HT1080 (cell line): ENCODE measurements at regions not wholly inside any gene's neighbourhood (a gene's known extent, or its start where the extent isn't known, plus 50 kb on each side); places are given as distances from the start of the nearest gene placed in this dataset.

ENCODE experiments used
- DNase-seq: peaks from one replicate; pipeline ENCODE4 v3.0.0-alpha.2; 2015; ENCODE audit warnings: low read depth

DNA sequence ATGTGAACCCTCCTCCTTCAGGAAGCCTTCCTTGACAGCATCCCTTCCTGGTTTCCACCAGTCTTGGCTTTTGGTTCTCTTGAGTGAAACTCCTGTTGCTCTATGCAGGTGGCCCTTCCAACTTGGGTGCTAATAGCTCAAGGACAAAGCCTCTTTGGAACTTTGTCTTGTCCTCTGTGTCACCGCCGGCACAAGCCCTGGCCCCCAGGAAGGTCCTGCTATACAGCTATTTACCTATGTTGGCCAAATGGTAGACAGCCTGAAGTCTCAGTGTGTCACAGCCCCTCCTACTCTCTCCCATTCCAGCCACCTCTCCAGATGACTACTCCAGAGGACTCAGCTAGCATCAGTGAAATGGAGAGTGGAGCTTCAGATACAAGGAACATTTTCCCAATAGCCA lies 94.7 kb upstream of the ZNF618 start:
- no peak for DNase-seq

DNA sequence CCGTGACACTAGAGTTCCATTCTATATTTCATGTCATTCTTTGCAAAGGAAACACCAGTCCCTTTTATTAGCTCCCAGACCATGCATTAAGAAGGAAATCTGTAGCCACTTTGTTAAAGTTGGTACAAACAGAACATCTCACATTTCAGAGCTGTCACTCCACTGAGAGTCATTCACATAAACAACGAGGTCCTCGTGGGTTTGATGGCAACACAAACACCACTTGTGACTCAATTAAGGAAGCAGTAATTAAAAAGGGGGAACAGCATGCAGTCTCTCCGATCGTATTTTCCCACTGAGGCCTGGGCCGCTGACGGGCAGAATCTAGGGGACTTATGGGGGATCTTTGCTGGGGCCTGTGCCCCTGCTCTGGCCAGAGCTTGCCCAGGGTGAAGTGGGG lies 94.2 kb upstream of the ZNF618 start:
- no peak for DNase-seq

DNA sequence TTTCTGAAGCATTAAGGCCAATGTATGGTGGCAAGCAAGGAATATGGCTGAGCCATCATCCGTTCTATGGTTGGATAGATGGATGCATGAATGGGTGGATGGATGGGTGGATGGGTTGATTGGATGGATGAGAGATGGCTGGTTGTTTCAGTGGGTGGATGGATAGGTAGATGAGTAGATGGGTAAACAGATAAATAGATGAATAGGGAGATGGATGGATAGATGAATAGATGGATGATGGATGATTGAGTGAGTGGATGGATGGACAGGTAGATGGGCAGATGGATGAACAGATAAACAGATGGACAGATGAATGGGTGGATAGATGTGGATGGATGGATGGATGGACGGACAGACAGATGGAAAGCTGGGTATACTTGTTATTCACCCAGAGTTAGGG lies 92.6 kb upstream of the ZNF618 start:
- no peak for DNase-seq

DNA sequence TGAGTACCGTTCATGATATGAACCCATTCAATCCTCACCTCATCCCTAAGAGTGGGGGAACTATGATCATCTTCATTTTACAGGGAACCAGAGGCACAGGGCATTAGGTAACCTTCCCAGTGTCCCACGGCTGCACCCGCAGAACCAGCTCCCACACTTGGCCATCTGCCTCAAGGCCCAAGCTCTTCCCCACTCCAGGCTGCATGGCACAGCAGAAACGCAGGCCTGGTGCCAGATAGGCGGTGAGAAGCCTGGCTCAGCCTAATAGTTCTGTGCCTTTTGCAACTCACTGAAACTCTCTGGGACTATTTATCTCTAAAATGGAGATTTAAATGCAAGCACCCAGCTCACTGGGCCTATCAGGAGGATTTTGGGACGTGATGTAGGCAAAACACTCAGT lies 90.8 kb upstream of the ZNF618 start:
- DNase-seq, result no peak

DNA sequence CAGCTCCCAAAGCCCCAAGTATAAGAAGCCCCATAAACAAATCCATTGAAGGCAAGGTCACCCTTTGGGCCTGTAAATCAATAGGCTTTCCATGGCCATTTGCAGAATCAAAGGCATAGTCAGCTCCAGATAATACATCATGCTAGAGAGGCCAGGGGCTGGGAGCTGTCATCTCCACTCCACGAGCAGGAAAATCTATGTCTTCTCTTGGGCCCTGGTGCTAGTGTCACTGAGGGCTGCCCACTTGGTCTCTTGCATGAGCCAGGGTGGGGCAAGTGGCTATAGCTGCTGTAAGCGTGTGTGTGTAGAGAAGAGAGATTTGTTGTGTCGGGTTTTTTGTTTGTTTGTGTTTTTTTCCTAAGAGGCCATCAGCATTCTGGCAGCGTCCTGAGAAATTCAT lies 90.0 kb upstream of the ZNF618 start:
- no peak for DNase-seq

DNA sequence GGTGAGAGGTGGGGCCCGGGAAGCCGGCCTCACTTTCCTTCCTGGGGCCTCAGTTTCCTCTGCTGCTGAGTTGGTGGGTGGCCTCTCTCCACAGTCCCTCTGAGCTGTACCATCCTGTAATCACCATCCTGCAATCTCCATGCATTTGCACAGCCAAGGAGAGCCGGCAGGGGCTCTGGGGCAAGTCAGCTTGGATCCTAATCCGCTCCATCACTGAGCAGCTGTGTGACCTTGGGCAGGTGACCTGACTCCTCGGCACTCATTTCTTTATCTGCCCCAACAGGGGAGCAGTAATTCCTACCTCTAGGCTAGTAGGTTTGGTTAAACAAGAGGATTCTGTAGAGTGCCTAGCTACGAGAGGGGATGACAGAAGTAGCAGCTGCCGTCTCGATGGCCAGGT lies 88.2 kb upstream of the ZNF618 start:
- DNase-seq, result no peak

DNA sequence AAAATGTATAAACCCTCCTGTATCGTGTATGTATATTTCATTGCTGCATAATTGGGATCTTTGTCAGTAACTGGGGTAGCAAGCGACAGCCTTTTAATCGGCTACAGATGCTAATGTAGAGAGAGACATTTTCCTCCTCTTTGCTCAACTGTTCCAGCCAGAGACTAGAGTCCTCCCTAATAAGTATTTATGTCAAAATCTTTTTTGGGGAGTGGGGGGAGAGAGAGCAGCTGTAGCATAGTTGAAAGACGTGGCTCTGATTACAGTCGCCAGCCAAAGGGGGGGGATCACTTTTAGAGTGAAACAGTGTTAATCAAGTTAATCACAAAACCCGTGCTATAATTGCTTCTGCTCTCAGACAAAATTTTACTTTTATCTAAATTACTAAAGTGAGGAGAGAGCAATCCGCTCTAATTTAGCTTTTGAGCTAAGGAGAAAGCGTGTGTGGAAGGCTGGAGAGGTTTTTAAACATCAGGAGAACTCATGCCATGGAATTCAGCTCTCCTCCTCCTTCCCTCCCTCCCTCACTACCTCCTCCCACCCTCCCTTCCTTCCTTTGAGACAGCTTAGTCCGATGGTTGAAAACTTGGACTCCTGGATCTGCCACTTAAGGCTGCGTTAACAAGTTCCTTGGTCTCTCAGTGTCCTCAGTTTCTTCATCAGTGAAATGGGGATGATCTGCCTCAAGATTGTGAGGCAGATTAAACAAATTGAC lies 87.3 kb upstream of the ZNF618 start:
- DNase-seq, result no peak

DNA sequence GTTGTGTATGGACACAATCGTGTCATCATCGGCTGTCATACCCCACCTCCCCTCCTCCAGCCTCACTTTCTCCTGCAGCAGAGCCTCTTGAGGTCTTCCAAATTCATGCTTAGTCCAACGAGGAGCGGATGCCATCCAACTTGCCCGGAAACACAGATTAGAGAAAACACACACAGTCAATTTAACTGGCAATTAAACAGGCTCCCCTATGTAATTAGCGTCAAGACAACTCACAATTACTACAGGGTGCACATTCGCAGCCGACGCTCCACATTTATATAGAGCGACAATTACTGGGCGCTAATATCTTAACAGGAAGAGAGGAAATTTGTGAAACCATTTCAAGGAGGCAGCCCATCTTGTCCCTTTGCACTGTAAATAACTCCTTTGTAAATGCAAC lies 86.0 kb upstream of the ZNF618 start:
- no peak for DNase-seq

DNA sequence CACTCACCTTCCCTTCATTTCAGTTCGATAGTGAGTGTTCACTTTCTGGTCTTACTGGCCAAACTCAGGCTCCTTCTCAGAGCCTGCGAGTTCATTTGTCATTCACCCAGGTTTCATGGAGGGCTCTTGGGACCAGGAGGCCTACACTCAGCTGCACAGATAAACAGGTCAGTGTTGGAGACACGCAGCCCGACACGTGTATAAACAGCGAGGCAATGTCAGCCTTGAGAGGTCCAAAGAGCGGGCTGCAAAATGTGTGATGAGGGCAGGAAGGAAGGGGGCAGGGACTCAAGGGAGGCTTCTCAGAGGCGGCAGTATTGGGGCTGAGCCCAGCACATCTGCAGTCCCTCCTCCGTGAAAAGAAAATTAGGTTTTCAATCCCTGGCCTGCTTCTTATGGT lies 82.6 kb upstream of the ZNF618 start:
- DNase-seq, result no peak

DNA sequence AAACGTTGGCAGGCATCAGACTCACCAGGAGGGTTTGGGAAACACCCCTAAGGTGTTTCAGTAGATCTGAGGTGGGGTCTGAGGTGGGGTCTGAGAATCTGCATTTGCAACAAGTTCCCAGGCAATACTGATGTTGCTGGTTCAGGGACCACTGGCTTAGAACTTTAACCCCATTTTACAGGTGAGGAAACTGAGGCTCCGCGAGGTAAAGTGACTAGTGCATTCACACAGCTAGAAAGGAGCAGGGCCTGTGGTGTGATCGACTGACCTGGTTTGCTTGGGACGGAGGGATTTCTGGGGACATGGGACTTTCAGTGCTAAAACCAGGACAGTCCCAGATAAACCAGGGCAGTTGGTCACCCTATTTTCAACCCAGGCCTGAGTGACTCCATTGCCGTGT lies 81.4 kb upstream of the ZNF618 start:
- DNase-seq, result no peak

DNA sequence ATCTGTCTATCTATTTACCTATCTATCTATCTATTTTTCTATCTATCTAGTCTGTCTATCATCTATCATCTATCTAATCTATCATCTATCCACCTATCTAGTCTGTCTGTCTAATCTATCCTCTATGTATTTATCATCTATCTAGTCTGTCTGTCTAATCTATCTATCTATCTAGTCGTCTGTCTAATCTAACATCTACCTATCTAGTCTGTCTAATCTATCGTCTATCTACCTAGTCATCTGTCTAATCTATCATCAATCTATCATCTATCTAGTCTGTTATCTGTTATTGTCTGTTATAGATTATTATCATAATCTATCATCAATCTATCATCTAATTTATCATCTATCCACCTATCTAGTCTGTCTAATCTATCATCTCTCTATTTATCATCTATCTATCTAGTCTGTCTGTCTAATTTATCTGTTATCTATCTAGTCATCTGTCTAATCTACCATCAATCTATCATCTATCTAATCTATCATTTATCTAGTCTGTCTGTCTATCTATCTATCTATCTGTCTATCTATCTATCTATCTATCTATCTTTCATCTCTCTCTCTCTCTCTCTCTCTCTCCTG lies 80.2 kb upstream of the ZNF618 start:
- no peak for DNase-seq

DNA sequence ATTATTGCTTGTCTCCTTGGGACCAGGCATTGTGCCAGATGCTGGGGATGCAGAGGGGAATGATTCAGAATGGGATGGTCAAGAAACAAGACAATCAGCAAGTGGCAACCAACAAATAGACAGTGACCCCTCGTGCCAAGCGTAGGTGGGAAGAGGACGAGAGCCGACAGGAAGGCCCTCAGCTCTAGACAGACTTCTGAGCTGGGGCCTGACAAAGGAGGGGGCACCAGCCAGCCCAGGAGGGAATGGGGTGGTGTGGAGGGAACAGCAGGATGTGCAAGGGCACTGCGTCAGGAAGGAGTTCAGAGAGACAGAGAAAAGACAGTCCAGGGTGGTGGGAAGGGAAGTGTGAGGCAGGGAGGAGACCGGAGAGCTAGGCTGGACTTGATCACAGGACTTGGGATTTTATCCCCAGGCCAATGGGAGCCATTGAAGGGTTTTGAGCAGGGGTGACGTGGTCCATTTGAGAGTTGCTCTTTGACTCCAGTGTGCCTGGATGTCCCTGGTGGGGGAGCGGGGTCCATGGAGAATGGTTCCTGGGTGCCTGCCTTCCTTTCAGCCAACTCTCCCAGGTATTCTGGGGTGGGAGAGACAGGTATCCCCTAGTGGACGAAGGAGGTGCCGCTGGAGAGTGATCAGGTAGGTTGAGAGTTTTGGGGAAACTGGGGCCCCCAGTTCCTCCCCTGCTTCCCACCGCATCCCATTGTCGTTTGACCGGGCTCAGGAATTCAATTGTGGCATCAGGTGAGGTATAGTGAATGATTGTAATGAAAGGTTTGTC lies 79.3 kb upstream of the ZNF618 start:
- DNase-seq, result no peak

DNA sequence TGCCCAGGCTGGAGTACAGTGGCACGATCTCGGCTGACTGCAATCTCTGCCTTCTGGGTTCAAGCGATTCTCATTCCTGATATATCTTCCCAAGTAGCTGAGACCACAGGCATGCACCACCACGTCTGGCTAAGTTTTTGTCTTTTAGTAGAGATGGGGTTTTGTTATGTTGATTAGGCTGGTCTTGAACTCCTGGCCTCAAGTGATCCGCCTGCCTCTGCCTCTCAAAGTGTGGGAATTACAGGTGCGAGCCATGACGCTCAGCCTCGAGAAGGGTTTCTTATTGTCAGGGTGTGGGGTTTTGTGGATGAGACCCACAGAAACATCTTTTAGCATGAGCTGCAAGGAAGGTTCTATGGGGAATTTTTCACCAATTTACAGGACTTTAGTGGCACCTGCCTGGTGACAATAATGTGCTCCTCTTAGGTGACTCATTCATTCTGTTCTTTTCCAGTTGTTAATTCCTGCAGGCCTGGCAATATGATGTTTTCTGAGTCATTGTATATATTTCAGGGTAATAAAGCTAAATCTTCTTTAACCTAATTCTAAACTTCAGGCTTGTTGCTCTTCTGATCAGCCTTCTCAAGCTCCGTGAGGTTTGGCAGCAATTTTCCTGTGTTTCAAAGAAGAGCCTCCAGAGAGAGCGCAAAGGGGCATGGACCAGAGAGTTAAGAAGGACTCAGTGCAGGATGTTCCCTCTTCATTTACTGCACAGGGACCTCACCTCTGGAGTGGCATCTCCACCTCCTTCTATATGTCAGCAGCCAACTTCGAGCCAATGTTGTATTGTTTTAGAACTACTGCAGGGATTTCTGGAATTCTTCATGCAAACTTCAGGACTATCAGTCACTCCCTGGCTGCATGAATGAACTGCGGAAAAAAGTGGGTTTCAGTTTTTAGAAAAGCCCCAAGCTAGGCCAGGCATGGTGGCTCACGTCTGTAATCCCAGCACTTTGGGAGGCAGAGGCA lies 77.8 kb upstream of the ZNF618 start:
- DNase-seq, result no peak

DNA sequence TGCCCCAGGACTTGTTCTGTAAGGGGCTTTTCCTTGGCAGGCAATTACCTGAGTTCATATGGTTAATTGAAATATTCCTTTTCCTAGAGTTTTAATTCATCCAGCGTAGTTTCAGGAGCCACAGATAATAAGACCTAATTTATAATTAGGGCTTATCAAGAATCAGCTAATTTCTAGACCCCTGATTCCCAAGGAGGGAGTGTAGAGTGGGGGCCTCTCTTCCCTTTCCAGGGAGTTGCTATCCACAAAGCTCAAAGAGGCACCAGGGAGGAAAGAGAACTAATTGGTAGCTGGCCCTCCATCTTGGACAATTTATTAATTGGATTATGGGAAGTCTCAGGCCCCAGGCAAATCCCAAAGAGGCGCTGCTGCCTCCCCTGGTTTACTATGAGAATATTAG lies 75.8 kb upstream of the ZNF618 start:
- DNase-seq, result no peak

DNA sequence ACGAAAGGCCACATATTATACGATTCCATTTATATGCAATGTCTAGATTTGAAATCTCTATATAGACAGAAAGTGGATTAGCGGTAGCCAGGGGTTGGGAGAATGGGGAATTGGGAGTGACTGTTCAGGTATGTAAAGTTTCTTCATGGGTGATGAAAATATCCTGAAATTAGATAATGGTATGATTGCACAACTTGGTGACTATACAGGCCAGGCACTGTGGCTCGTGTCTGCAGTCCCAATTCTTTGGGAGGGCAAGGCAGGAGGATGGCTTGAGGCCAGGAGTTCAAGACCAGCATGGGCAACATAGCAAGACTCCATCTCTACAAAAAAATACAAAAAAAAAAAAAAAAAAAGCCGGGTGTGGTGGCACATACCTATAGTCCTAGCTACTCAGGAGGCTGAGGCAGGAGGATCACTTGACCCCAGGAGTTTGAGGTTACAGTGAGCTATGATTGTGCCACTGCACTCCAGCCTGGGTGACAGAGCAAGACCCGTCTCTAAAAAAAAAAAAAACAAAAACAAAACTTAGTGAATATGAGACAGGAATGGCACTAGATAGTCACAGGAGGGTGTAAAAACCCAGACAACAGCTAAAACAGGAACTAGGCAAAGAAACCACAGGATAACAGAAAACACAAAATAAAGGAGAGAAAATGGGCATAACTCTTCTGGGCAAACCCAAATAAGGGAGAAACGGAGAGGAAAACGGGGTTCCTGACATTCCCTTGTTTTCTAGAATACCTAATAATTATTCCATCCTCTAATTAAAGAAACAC lies 72.1 kb upstream of the ZNF618 start:
- DNase-seq, result no peak

DNA sequence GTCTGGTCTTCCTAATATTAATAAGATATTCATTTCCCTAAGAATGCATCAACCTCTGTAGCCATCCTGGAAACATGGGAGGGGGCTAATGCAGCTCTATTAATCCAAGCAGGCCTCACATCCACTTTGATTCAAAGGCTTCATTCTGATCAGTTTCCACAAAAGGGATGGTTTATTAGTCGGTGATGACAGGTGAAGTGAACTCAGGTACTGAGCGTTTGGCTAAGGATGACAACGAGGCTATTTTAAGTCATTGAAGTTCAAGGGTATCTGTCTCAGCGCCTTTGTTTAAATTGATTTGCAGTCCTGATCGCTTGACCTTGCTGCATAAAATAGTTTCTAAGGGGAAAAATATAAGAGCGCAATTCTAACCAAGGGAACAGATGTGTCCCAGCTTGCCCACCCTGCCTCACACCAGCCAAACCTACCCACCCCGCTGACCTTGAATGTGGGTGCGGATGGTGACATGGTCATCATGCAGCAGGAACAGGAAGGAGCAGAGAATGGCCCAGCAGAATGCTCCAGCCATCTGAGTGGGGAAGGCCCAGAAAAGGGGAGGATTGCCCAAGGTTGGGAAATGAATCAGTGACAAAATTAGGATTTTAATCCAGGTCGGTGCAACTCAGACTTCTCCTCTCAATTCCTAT lies 70.5 kb upstream of the ZNF618 start:
- no peak for DNase-seq

DNA sequence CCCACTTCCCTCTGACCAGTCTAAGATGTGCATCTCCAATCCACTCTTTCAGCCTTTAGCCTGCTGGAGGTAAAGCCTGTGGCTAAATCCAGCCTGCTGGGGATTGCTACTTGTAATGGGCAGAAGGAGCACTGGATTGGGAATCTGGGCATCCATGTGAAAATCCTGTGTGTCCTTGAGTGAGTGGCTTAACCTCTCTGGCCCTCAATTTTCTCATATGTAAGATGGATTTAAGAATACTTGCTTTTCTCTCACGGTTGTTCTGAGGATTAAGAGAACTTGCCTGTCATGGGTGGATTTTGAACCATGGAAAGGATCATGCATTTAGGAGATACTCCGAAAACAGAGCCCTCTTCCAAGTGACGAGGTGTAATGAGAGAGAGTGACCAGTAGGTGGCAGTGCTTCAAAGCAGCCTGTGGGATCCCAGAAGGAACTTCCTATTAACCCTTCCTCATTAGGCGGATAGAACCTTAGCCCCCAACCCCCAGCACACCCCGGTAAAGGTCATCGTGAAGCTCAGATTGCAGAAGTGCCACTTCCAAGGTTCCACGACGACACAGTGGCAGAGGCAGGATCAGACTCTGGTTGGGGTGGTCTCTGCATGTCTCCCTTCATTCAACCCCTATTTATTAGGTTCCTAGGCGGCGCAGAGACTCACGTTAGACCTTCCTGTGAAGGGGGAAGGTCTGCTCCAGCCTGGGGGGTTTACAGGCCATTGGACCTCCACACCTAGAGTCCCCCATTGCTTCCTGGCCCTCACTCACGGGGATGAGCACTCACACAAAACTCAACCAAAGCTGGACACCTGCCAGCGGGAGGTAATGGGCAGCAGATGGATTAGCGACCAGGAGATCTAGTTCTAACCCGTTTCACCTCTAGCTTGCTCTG lies 68.7 kb upstream of the ZNF618 start:
- DNase-seq, result peak; percentile 32

DNA sequence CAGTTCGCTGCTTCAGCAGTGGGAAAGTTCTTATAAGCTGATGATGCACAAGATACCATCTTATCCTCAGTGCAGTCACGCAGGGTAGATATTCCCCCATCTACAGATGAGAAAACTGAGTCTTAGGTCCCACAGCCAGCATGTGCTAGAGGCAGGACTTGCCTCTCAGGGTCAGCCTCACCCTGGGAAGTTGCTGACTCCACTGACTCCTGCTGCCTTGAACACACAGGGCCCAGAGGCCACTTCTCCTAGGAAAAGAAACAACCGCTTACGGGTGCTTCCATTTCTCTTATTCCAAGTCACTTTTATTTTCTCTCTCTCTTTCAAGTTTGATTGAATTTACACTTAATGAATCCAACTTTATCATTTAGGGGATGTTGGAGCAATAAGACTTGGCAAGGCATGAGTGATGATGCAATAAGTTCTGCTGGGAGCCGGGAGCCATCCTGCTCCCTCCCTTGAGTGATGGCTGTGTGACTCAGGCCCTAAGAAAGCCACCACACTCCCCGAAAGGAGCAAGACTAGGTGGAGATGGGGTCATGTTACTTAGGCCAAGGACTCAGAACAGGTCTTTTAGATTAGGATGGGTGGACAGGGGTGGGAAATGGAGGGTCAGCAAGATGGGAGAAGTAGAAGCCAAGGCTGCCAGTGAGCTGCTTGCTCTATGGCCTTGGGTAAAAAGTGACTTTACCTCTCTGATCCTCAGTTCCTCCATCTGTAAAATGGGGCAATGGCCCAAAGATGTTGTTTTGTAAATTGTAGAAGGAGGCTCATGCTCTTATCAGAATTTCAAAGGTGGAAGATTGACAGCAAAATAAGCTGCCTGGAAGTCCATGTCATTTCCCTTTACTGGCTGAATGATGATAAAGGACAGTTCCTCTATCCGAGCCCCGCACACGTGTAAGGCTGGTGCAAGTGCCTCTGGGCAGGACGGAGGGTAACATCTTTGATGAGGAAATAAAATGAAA lies 67.4 kb upstream of the ZNF618 start:
- DNase-seq, result peak; percentile 67
